Stimulated activated naive CD8-positive, alpha-beta T cell treated with anti-CD3 and anti-CD28 coated beads, Interleukin-15, amount 100 ng/mL, for 72 hours (primary cell): ENCODE measurements at regions not wholly inside any gene's neighbourhood (a gene's known extent, or its start where the extent isn't known, plus 50 kb on each side); places are given as distances from the start of the nearest gene placed in this dataset.
"Not testable (repeated sequence)": the region's sequence is repeated elsewhere in the genome, so short reads cannot be mapped to it uniquely, and the experiment has no call there.

Source experiments
- ATAC-seq: fragments of 150-1000 bp; cut with Tn5 transposase; 2 replicates; pipeline ENCODE4 v1.10.0; 2021; ENCODE audit warnings: mild to moderate bottlenecking, moderate library complexity
- DNase-seq, 2 donors: peaks; one replicate each; pipeline ENCODE4 v3.0.0; 2021 to 2022
- H3K27ac Mint-ChIP-seq, 2 donors: one replicate each; pipeline ENCODE4 v1.8.0; 2022; ENCODE audit warnings: mild to moderate bottlenecking in 2 of 2, mixed read lengths in 2 of 2, moderate library complexity in 2 of 2
- H3K27me3 Mint-ChIP-seq: one replicate; pipeline ENCODE4 v1.8.0; 2022; ENCODE audit warnings: mixed read lengths
- H3K4me1 Mint-ChIP-seq: one replicate; pipeline ENCODE4 v1.8.0; 2022; ENCODE audit warnings: mild to moderate bottlenecking, mixed read lengths
- H3K4me3 Mint-ChIP-seq, 2 donors: one replicate each; pipeline ENCODE4 v1.8.0; 2022; ENCODE audit warnings: mild to moderate bottlenecking in 2 of 2, mixed read lengths in 2 of 2, moderate library complexity in 1 of 2
- H3K9me3 Mint-ChIP-seq, 2 donors: one replicate each; pipeline ENCODE4 v1.8.0; 2022; ENCODE audit warnings: mixed read lengths in 2 of 2

- H3K4me1 Mint-ChIP-seq: no peaks in the 10 kb centered on the region
- DNase-seq (no peak), ATAC-seq (no peak)
- H3K27me3 Mint-ChIP-seq: no peaks in the 10 kb centered on the region
- H3K27ac Mint-ChIP-seq: no peak overlapping the region
- peaks cover 3 to 4% of the 10 kb centered on the region in 2 donors for H3K9me3 Mint-ChIP-seq
- H3K4me3 Mint-ChIP-seq: no peak overlapping the region
Observed at GRCh38 chr11:25271301-25271700, 774.4 kb downstream of the LUZP2 start.

DNA sequence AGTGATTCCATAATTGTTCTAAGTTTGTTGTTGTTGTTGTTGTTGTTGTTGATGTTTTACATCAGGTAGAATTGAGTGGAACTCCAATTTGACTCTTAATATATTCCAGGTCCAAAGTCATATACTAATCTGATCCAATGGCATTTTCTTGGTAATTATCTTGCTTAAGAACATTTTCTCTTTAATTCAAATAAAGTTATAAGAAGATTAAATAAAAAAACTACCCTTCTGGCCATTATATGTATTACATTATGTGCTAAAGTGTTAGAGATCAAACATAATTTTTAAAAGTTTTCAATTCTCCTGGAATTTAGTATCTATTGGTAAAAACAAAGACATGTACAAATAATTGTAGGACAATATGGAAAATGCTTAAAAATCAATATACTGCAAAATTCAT lies 775.4 kb downstream of the LUZP2 start:
- Mint-ChIP-seq H3K4me3 (no peak overlapping the region), H3K4me1 (no peaks in the 10 kb centered on the region), H3K27me3 (no peaks in the 10 kb centered on the region), H3K27ac (no peak overlapping the region), H3K9me3 (no peaks in the 10 kb centered on the region)
- DNase-seq: no peak
- no peak for ATAC-seq

- not testable (repeated sequence) for DNase-seq, H3K4me3 Mint-ChIP-seq, ATAC-seq, H3K27ac Mint-ChIP-seq, H3K27me3 Mint-ChIP-seq, H3K4me1 Mint-ChIP-seq
- H3K9me3 Mint-ChIP-seq: peaks cover 4 to 29% of the 10 kb centered on the region in 2 donors
Observed at GRCh38 chr11:25280821-25281220, 784.0 kb downstream of the LUZP2 start.

DNA sequence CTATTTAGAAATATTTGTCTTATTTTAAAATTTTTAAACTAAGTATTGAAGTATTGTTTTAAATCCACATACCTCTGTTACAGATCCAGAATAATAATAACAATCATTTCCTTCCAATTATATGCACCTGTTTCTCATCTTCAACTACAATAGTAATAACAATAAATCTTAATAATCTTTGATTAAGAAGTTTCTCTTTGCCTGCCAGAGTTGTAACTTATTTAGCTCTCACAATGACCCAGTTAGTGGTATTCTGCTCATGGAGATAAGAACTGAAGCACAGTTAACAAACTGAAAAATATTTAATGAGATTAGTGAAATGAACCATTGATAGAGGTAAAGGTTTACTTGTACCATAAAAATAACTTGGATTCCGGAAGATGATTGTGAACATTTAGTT lies 796.3 kb downstream of the LUZP2 start:
- Mint-ChIP-seq H3K4me3 (no peak overlapping the region), H3K4me1 (no peaks in the 10 kb centered on the region), H3K9me3 (peaks cover 5 to 10% of the 10 kb centered on the region in 2 donors), H3K27ac (no peak overlapping the region), H3K27me3 (no peaks in the 10 kb centered on the region)
- no peak for DNase-seq
- ATAC-seq: no peak

GRCh38 chr11:25298450-25298849 lies 801.6 kb downstream of the LUZP2 start:
- DNase-seq (no peak), ATAC-seq (no peak)
- Mint-ChIP-seq H3K27ac (no peak overlapping the region), H3K4me1 (no peaks in the 10 kb centered on the region), H3K9me3 (peaks cover 7 to 12% of the 10 kb centered on the region in 2 donors), H3K4me3 (no peak overlapping the region), H3K27me3 (no peaks in the 10 kb centered on the region)

- DNase-seq (no peak), ATAC-seq (no peak)
- H3K27me3 Mint-ChIP-seq: no peaks in the 10 kb centered on the region
- H3K4me3 Mint-ChIP-seq: no peak overlapping the region
- peaks cover 24 to 28% of the 10 kb centered on the region in 2 donors for H3K9me3 Mint-ChIP-seq
- no peak overlapping the region for H3K27ac Mint-ChIP-seq
- no peaks in the 10 kb centered on the region for H3K4me1 Mint-ChIP-seq
Observed at GRCh38 chr11:25309818-25310217, 813.0 kb downstream of the LUZP2 start.

DNA sequence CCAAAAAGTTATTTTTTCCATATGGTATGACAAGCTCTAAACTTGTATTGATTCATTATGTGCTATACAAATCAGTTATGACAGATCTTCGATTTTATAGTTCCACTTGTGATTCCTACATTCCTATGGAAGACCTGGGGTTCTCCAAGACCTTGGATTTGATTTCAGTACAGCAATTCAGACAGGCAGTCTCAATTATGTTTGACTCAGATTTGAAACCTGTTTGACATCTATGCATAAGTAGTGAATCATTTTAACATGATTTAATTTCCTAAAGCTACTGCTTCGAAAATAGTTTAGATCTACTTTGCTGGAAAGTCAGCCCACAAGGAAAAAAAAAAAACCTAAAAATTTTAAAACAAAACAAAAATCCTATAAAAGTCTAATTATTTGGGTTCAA lies 820.4 kb downstream of the LUZP2 start:
- no peak for ATAC-seq

GRCh38 chr11:25319127-25319526 lies 822.3 kb downstream of the LUZP2 start:
- Mint-ChIP-seq H3K4me3 (no peak overlapping the region), H3K4me1 (no peaks in the 10 kb centered on the region), H3K27ac (no peak overlapping the region), H3K27me3 (no peaks in the 10 kb centered on the region), H3K9me3 (peaks cover 7 to 12% of the 10 kb centered on the region in 2 donors)
- ATAC-seq: no peak
- no peak for DNase-seq

More for the DNA sequence above, 820.4 kb downstream of the LUZP2 start:
- no peak for DNase-seq
- H3K4me1 Mint-ChIP-seq: no peaks in the 10 kb centered on the region
- H3K4me3 Mint-ChIP-seq: no peak overlapping the region
- no peak overlapping the region for H3K27ac Mint-ChIP-seq
- H3K9me3 Mint-ChIP-seq: peaks cover 4 to 7% of the 10 kb centered on the region in 2 donors
- H3K27me3 Mint-ChIP-seq: no peaks in the 10 kb centered on the region

GRCh38 chr11:25327656-25328055 lies 830.8 kb downstream of the LUZP2 start:
- DNase-seq: no peak
- ATAC-seq: no peak
- no peaks in the 10 kb centered on the region for H3K4me1 Mint-ChIP-seq

DNA sequence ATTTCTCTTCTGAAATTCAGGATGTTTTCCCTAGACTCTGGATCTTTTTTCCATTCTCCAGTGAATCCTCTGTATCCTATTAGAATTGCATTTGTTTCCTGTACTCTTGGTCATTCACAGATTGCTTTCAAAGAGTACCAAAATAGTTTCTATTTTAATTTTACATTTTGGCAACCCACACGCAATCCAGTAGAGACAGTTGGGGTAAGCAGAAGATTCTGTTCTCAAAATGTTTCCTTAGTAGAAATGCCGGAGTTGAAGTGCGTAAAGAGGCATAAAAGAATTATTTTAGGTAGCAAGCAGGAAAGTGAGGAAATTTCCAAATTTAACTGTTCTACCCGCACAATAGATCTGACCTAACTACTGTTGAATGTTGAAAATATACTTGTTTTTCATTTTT lies 842.4 kb downstream of the LUZP2 start:
- Mint-ChIP-seq H3K4me3 (no peak overlapping the region), H3K27ac (no peak overlapping the region), H3K27me3 (no peaks in the 10 kb centered on the region), H3K4me1 (no peaks in the 10 kb centered on the region), H3K9me3 (peaks cover 0 to under 1% of the 10 kb centered on the region in 2 donors)
- no peak for ATAC-seq
- no peak for DNase-seq

More at GRCh38 chr11:25327656-25328055, 830.8 kb downstream of the LUZP2 start:
- Mint-ChIP-seq H3K27ac (no peak overlapping the region), H3K4me3 (no peak overlapping the region), H3K27me3 (no peaks in the 10 kb centered on the region), H3K9me3 (peaks cover 0 to 6% of the 10 kb centered on the region in 2 donors)

- DNase-seq (no peak), ATAC-seq (no peak)
- peaks cover 9 to 22% of the 10 kb centered on the region in 2 donors for H3K9me3 Mint-ChIP-seq
- H3K4me3 Mint-ChIP-seq: no peak overlapping the region
- H3K27ac Mint-ChIP-seq: no peak overlapping the region
- no peaks in the 10 kb centered on the region for H3K4me1 Mint-ChIP-seq
- no peaks in the 10 kb centered on the region for H3K27me3 Mint-ChIP-seq
Observed at GRCh38 chr11:25349537-25349936, 852.7 kb downstream of the LUZP2 start.

GRCh38 chr11:25350899-25351803 lies 854.3 kb downstream of the LUZP2 start:
- Mint-ChIP-seq H3K27me3 (no peaks in the 10 kb centered on the region), H3K27ac (no peak overlapping the region), H3K9me3 (peaks cover 13 to 29% of the 10 kb centered on the region in 2 donors), H3K4me3 (no peak overlapping the region), H3K4me1 (no peaks in the 10 kb centered on the region)
- no peak for ATAC-seq
- no peak for DNase-seq

DNA sequence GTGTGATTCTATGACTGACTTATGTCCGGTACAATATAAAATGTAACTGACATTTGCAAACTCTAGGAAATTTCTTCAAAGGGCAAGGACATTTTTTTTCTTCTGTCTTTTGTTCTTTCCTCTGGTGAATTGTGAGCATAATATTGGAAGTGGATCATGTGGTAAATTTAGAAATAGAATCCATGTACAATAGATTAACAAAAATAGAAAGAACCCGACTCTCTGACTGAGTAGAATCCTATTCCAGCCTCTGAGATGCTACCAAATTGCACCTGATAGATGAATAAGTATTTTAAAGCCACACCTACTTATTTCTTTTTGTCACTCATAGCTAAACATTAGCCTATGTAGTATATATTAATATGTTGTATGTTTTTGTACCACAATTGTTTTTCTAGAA lies 860.3 kb downstream of the LUZP2 start:
- no peak for ATAC-seq
- Mint-ChIP-seq H3K4me1 (no peaks in the 10 kb centered on the region), H3K4me3 (no peak overlapping the region), H3K27ac (no peak overlapping the region), H3K27me3 (no peaks in the 10 kb centered on the region), H3K9me3 (peaks cover 5 to 10% of the 10 kb centered on the region in 2 donors)
- DNase-seq: no peak

- no peak overlapping the region for H3K4me3 Mint-ChIP-seq
Observed at GRCh38 chr11:25377466-25377865, 880.6 kb downstream of the LUZP2 start.

GRCh38 chr11:25396847-25397246 lies 900.0 kb downstream of the LUZP2 start:
- Mint-ChIP-seq H3K27me3 (no peaks in the 10 kb centered on the region), H3K27ac (no peak overlapping the region), H3K4me3 (no peak overlapping the region), H3K9me3 (peaks cover 13 to 14% of the 10 kb centered on the region in 2 donors), H3K4me1 (no peaks in the 10 kb centered on the region)
- ATAC-seq (no peak), DNase-seq (no peak)

More at GRCh38 chr11:25377466-25377865, 880.6 kb downstream of the LUZP2 start:
- Mint-ChIP-seq H3K9me3 (peaks cover 8 to 15% of the 10 kb centered on the region in 2 donors), H3K27ac (no peak overlapping the region), H3K27me3 (no peaks in the 10 kb centered on the region), H3K4me1 (no peaks in the 10 kb centered on the region)
- DNase-seq (no peak), ATAC-seq (no peak)

DNA sequence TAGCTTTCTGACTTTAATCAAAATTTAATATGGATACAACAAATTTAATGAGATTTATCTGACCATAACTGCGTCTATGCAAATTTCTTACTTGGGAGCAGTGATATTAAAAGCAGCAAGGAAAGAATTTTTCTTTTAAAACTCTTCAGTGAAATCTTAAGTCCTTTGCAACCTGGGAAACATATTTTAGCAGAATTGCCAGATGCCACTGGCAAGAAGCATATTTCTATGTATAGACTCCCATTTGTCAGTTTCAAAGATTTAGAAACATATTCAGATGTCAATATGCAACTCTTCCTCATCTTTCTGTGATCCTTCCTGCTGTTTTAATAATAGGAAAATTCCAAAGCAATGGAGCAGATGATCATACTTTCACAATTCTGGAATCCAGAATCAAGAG lies 911.3 kb downstream of the LUZP2 start:
- no peaks in the 10 kb centered on the region for H3K27me3 Mint-ChIP-seq
- H3K9me3 Mint-ChIP-seq: peaks cover 8 to 15% of the 10 kb centered on the region in 2 donors
- H3K27ac Mint-ChIP-seq: no peak overlapping the region
- DNase-seq (no peak), ATAC-seq (no peak)
- no peak overlapping the region for H3K4me3 Mint-ChIP-seq
- H3K4me1 Mint-ChIP-seq: no peaks in the 10 kb centered on the region
